Duodenal mucosa (tissue), 2 donors: ENCODE measurements at regions not wholly inside any gene's neighbourhood (a gene's known extent, or its start where the extent isn't known, plus 50 kb on each side); places are given as distances from the start of the nearest gene placed in this dataset.
"Not testable (repeated sequence)": the region's sequence is repeated elsewhere in the genome, so short reads cannot be mapped to it uniquely, and the experiment has no call there.

ENCODE experiments used
- H3K27ac ChIP-seq: one replicate; pipeline ENCODE4 v1.7.0; 2013; ENCODE audit warnings: low read depth, low read length
- H3K27me3 ChIP-seq, 2 donors: one replicate each; pipeline ENCODE4 v1.7.0; 2013; ENCODE audit warnings: low read length in 2 of 2, control low read depth in 1 of 2; ENCODE audit not compliant: insufficient read depth in 2 of 2, control insufficient read depth in 1 of 2
- H3K36me3 ChIP-seq, 2 donors: one replicate each; pipeline ENCODE4 v1.7.0; 2013; ENCODE audit warnings: low read length in 2 of 2, control low read depth in 1 of 2; ENCODE audit not compliant: insufficient read depth in 2 of 2, control insufficient read depth in 1 of 2
- H3K4me1 ChIP-seq, 2 donors: one replicate each; pipeline ENCODE4 v1.7.0; 2013; ENCODE audit warnings: low read length in 2 of 2, control low read depth in 1 of 2; ENCODE audit not compliant: insufficient read depth in 2 of 2, control insufficient read depth in 1 of 2
- H3K4me3 ChIP-seq, 2 donors: one replicate each; pipeline ENCODE4 v1.7.0; 2013; ENCODE audit warnings: low read length in 2 of 2, low read depth in 1 of 2
- H3K9ac ChIP-seq, 2 donors: one replicate each; pipeline ENCODE4 v1.7.0; 2013; ENCODE audit warnings: low read length in 2 of 2, low read depth in 1 of 2
- H3K9me3 ChIP-seq, 2 donors: one replicate each; pipeline ENCODE4 v1.7.0; 2013; ENCODE audit warnings: low read length in 2 of 2, control low read depth in 1 of 2; ENCODE audit not compliant: control insufficient read depth in 1 of 2

GRCh38 chr4:142897518-142897917 is 51.4 kb upstream of the INPP4B start:
- H3K4me1 ChIP-seq, H3K4me3 ChIP-seq, H3K27ac ChIP-seq, H3K27me3 ChIP-seq, H3K9me3 ChIP-seq, H3K9ac ChIP-seq, H3K36me3 ChIP-seq: not testable (repeated sequence)

- no peak overlapping the region for H3K4me3 ChIP-seq
- H3K27ac ChIP-seq: no peak overlapping the region
- H3K4me1 ChIP-seq: no peaks in the 10 kb centered on the region
- no peak overlapping the region for H3K9ac ChIP-seq
- H3K9me3 ChIP-seq: no peaks in the 10 kb centered on the region
- H3K27me3 ChIP-seq: no peaks in the 10 kb centered on the region
- H3K36me3 ChIP-seq: no peaks in the 10 kb centered on the region
These were observed 54.5 kb upstream of the INPP4B start for GRCh38 chr4:142900622-142901021.

- H3K36me3 ChIP-seq: no peaks in the 10 kb centered on the region
- H3K4me3 ChIP-seq: no peak overlapping the region
- H3K9ac ChIP-seq: no peak overlapping the region
- no peak overlapping the region for H3K27ac ChIP-seq
- no peaks in the 10 kb centered on the region for H3K9me3 ChIP-seq
- H3K4me1 ChIP-seq: no peaks in the 10 kb centered on the region
- H3K27me3 ChIP-seq: no peaks in the 10 kb centered on the region
These were observed 55.1 kb upstream of the INPP4B start for GRCh38 chr4:142901166-142901662.

- not testable (repeated sequence) for H3K36me3 ChIP-seq, H3K4me1 ChIP-seq, H3K9ac ChIP-seq, H3K9me3 ChIP-seq, H3K27ac ChIP-seq, H3K4me3 ChIP-seq, H3K27me3 ChIP-seq
These were observed 57.5 kb upstream of the INPP4B start for GRCh38 chr4:142903617-142904016.

GRCh38 chr4:142909908-142910307 is 63.8 kb upstream of the INPP4B start:
- no peaks in the 10 kb centered on the region for H3K9me3 ChIP-seq
- no peaks in the 10 kb centered on the region for H3K4me1 ChIP-seq
- H3K4me3 ChIP-seq: no peak overlapping the region
- no peak overlapping the region for H3K27ac ChIP-seq
- H3K9ac ChIP-seq: no peak overlapping the region
- H3K36me3 ChIP-seq: no peaks in the 10 kb centered on the region
- H3K27me3 ChIP-seq: no peaks in the 10 kb centered on the region

GRCh38 chr4:142913034-142913433 is 66.9 kb upstream of the INPP4B start:
- Histone ChIP-seq H3K4me1 (no peaks in the 10 kb centered on the region), H3K27ac (no peak overlapping the region), H3K9ac (no peak overlapping the region), H3K9me3 (no peaks in the 10 kb centered on the region), H3K36me3 (no peaks in the 10 kb centered on the region), H3K4me3 (no peak overlapping the region), H3K27me3 (no peaks in the 10 kb centered on the region)

GRCh38 chr4:142913461-142914030 is 67.4 kb upstream of the INPP4B start:
- no peaks in the 10 kb centered on the region for H3K36me3 ChIP-seq
- H3K27me3 ChIP-seq: no peaks in the 10 kb centered on the region
- no peaks in the 10 kb centered on the region for H3K9me3 ChIP-seq
- H3K27ac ChIP-seq: no peak overlapping the region
- no peak overlapping the region for H3K9ac ChIP-seq
- no peak overlapping the region for H3K4me3 ChIP-seq
- no peaks in the 10 kb centered on the region for H3K4me1 ChIP-seq

GRCh38 chr4:142917678-142918077 is 71.6 kb upstream of the INPP4B start:
- H3K36me3 ChIP-seq: no peaks in the 10 kb centered on the region
- no peaks in the 10 kb centered on the region for H3K9me3 ChIP-seq
- H3K4me1 ChIP-seq: no peaks in the 10 kb centered on the region
- no peak overlapping the region for H3K4me3 ChIP-seq
- no peak overlapping the region for H3K9ac ChIP-seq
- no peaks in the 10 kb centered on the region for H3K27me3 ChIP-seq
- H3K27ac ChIP-seq: no peak overlapping the region

- H3K27ac ChIP-seq: no peak overlapping the region
These were observed 76.6 kb upstream of the INPP4B start for GRCh38 chr4:142922720-142923119.

GRCh38 chr4:142923619-142924018 is 77.5 kb upstream of the INPP4B start:
- Histone ChIP-seq H3K36me3 (no peaks in the 10 kb centered on the region), H3K4me3 (no peak overlapping the region), H3K9me3 (no peaks in the 10 kb centered on the region), H3K4me1 (no peaks in the 10 kb centered on the region), H3K27me3 (no peaks in the 10 kb centered on the region), H3K9ac (no peak overlapping the region), H3K27ac (no peak overlapping the region)

More at GRCh38 chr4:142922720-142923119, 76.6 kb upstream of the INPP4B start:
- H3K4me3 ChIP-seq: no peak overlapping the region
- H3K9ac ChIP-seq: no peak overlapping the region
- no peaks in the 10 kb centered on the region for H3K4me1 ChIP-seq
- H3K36me3 ChIP-seq: no peaks in the 10 kb centered on the region
- H3K27me3 ChIP-seq: no peaks in the 10 kb centered on the region
- H3K9me3 ChIP-seq: no peaks in the 10 kb centered on the region

- no peaks in the 10 kb centered on the region for H3K27me3 ChIP-seq
- no peaks in the 10 kb centered on the region for H3K4me1 ChIP-seq
- no peaks in the 10 kb centered on the region for H3K36me3 ChIP-seq
- H3K27ac ChIP-seq: no peak overlapping the region
- H3K9me3 ChIP-seq: no peaks in the 10 kb centered on the region
- no peak overlapping the region for H3K9ac ChIP-seq
- H3K4me3 ChIP-seq: no peak overlapping the region
These were observed 79.1 kb upstream of the INPP4B start for GRCh38 chr4:142925161-142925560.
